ENCODE measurements at regions not wholly inside any gene's neighbourhood (a gene's known extent, or its start where the extent isn't known, plus 50 kb on each side); places are given as distances from the start of the nearest gene placed in this dataset.

- TF ChIP-seq CTCF (IDR thresholded peaks at IDR 0.05) (no peak), ZFX (IDR thresholded peaks at IDR 0.05; ENCODE audit: borderline replicate concordance) (no peak)
These were observed 594.5 kb upstream of the ARRDC3 start for GRCh38 chr5:91977579-91977978.
